SK-N-MC (cell line): ENCODE measurements at regions not wholly inside any gene's neighbourhood (a gene's known extent, or its start where the extent isn't known, plus 50 kb on each side); places are given as distances from the start of the nearest gene placed in this dataset.

Source experiments
- DNase-seq: peaks from one replicate; pipeline ENCODE4 v3.0.0-alpha.2; 2011; ENCODE audit warnings: low read depth, low spot score
- H3K27ac ChIP-seq: fragments of 200-600 bp; sonication (generic); 2 replicates; pipeline ENCODE4 v1.5.1; 2016; ENCODE audit warnings: mixed run types
- H3K36me3 ChIP-seq: fragments of 200-600 bp; sonication (generic); 2 replicates; pipeline ENCODE4 v1.6.1; 2017; ENCODE audit warnings: antibody characterized with exemption, low read length, mixed read lengths; ENCODE audit not compliant: insufficient read depth
- H3K4me3 ChIP-seq: fragments of 200-600 bp; sonication (generic); 2 replicates; pipeline ENCODE4 v1.5.1; 2016
- H3K9ac ChIP-seq: fragments of 200-600 bp; sonication (generic); 2 replicates; pipeline ENCODE4 v1.8.0; 2017; ENCODE audit warnings: mixed run types, mixed read lengths; ENCODE audit not compliant: insufficient read length
- H3K9me3 ChIP-seq: fragments of 200-600 bp; sonication (generic); 2 replicates; pipeline ENCODE4 v1.6.1; 2017; ENCODE audit warnings: low read depth, mild to moderate bottlenecking, antibody characterized with exemption, low read length, moderate library complexity, mixed read lengths
- EZH2 ChIP-seq: fragments of 200-600 bp; sonication (generic); IDR thresholded peaks from one replicate; pipeline ENCODE4 v1.6.1; 2017; ENCODE audit warnings: antibody characterized with exemption
- FOXP2 ChIP-seq: optimal IDR thresholded peaks from 2 replicates; pipeline ENCODE3; 2011; ENCODE audit warnings: mild to moderate bottlenecking, moderate library complexity; ENCODE audit not compliant: insufficient read depth; ENCODE audit errors: extremely low read length, control extremely low read depth
- POLR2AphosphoS5 ChIP-seq: IDR thresholded peaks from 2 replicates; pipeline ENCODE4 v1.6.1; 2012; ENCODE audit warnings: mild to moderate bottlenecking, low read depth, low read length, borderline replicate concordance

DNA sequence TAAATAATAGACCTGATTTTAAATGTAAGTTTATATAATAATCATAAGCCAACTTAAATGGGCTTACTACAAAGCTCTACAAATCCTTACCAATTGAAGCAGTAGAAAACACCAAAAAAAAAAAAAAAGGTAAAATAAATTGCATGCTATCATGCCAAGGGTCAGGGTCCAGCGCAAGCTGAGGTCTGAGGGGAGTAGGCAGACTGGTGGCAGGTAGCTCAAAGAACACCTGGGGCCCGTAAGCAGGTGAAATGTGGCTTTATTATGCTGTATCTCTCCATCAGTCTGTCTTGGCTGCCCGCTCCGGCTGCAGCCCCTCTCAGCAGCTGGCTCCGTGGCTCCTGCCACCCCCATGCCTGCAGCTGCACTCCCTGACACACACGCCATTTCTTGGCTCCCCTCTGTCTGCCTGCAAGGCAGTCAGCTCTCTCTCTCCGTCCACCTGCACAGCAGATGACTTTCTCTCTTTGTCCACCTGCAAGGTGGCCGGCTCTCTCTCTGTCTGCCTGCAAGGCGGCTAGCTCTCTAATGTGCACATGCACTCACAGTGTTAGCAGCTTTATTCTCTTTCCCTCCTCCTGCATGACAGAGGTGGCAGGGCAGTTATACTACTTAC is 209.4 kb upstream of the UGT8 start:
- Histone ChIP-seq H3K4me3 (no peak overlapping the region), H3K9me3 (no peaks in the 10 kb centered on the region), H3K9ac (no peak overlapping the region), H3K36me3 (no peaks in the 10 kb centered on the region), H3K27ac (no peak overlapping the region)
- no peak for DNase-seq
- no peak for TF ChIP-seq FOXP2
- no peak for TF ChIP-seq POLR2AphosphoS5
- TF ChIP-seq EZH2, result no peak

DNA sequence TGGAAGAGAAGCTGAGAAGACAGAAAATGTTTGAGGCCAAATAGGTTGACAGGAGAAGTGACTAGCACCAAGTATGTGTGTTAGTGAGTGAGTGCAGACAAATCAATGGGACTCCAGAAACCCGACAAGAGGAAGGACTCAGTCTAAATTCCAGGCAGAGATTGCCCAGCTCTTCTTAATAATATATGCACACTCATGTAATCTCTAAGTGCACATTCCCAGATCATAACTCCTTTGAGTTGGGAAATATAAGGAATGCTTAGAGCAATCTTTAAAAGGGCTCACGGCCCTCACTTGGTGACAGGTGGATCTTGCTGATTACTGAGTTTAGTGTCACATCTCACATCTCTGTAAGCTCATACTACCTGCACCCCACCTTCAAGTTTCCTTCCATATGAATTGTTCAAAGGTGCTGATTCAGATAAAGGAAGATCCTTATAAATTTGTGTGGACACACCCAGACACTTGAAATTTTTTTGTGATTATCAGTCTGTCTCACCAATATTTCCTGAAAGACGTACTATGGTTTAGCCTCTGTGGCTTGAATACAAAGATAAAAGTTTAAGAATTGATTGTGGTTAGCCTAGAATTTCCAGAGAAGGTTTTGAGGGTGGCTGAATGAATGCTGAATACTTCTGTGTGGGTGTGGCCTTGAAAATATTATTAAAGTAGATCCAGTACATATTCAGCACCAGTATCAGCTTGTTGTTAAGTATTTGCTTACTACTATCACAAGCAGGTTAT is 205.1 kb upstream of the UGT8 start:
- no peak overlapping the region for H3K27ac ChIP-seq
- H3K36me3 ChIP-seq, result no peaks in the 10 kb centered on the region
- H3K4me3 ChIP-seq, result no peak overlapping the region
- no peaks in the 10 kb centered on the region for H3K9me3 ChIP-seq
- no peak for DNase-seq
- no peak overlapping the region for H3K9ac ChIP-seq
- no peak for TF ChIP-seq EZH2
- no peak for TF ChIP-seq POLR2AphosphoS5
- no peak for TF ChIP-seq FOXP2

DNA sequence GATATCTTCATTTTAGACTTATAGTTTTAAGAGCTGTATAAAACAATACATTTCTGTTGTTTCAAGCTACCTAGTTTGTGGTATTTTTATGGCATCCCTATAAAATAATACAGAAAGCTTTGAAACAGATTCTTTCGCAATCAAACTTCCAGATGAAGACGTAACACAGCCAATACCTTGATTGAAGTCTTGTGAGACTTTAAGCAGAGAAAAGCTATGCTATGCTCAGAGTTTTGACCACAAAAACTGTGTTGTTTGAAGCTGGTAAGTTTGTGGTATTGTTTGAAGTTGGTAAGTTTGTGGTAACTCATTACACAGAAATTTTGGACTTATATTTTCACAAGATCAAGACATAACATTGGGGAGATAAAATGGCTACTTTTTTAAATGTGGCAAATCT is 201.8 kb upstream of the UGT8 start:
- no peak for DNase-seq
- Histone ChIP-seq H3K36me3 (no peaks in the 10 kb centered on the region), H3K9me3 (no peaks in the 10 kb centered on the region), H3K9ac (no peak overlapping the region), H3K4me3 (no peak overlapping the region), H3K27ac (no peak overlapping the region)
- TF ChIP-seq POLR2AphosphoS5 (no peak), FOXP2 (no peak), EZH2 (no peak)

DNA sequence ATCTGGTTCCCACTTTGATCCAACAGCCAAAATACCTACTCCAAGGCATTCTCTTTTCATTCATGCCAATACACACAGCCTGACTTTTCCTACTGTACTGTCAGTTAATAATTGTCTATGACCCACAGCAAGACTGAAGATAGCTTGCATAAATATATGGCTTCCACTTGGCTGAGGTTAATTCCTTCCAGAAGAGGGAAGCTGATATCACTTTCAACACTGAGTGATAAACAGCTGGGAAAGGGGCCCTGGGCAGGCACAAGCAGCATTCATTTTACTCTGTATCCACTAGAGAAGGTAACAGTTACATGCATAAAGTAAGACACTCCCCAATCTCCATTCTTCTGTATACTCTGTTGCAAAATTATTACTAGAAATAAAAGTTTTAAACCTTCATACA is 200.2 kb upstream of the UGT8 start:
- TF ChIP-seq FOXP2, result no peak
- TF ChIP-seq POLR2AphosphoS5, result no peak
- no peak for TF ChIP-seq EZH2
- H3K27ac ChIP-seq, result no peak overlapping the region
- H3K4me3 ChIP-seq, result no peak overlapping the region
- H3K9me3 ChIP-seq, result no peaks in the 10 kb centered on the region
- DNase-seq, result no peak
- H3K36me3 ChIP-seq, result no peaks in the 10 kb centered on the region
- H3K9ac ChIP-seq, result no peak overlapping the region

DNA sequence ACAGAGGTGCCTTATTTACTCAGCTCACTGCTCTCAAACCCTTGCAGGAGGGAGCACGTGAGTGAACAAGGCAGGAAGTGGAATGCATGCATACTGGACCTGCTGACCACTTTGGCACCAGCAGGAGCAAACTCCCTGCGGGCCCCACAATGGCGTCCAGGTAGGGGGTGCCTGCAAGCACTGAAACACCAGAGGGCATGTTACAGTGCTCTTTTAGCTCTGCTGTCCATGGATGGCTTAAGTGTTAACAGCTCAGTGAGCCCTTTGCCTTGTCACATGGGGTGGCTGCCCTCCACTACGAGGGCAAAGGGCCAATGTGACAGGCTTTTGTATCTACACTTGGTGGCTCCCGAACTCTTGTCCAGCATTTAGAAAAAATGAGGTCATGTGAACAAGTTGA is 199.5 kb upstream of the UGT8 start:
- H3K36me3 ChIP-seq, result no peaks in the 10 kb centered on the region
- no peak overlapping the region for H3K27ac ChIP-seq
- TF ChIP-seq FOXP2, result no peak
- TF ChIP-seq POLR2AphosphoS5, result no peak
- no peak for TF ChIP-seq EZH2
- no peak for DNase-seq
- no peaks in the 10 kb centered on the region for H3K9me3 ChIP-seq
- no peak overlapping the region for H3K9ac ChIP-seq
- no peak overlapping the region for H3K4me3 ChIP-seq

DNA sequence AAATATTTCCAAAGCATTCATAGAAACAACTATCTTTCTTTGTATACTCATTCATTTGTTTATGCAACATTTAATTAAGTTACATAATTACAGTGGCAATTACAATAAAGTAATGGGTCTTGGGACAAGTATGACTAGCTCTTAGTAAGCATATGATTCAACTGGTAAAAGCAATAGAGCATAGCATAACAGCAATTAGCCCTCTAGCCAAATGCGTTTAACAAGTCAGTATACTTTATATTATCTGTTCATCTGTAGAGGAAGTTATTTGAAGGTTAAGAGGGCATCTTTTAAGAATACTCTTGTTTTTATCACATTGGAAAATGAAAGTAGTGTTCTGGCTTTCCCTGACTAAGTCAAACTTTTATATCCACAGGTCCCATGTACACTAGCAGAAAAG is 198.1 kb upstream of the UGT8 start:
- Histone ChIP-seq H3K27ac (no peak overlapping the region), H3K4me3 (no peak overlapping the region), H3K9me3 (no peaks in the 10 kb centered on the region), H3K9ac (no peak overlapping the region), H3K36me3 (no peaks in the 10 kb centered on the region)
- TF ChIP-seq EZH2 (no peak), FOXP2 (no peak), POLR2AphosphoS5 (no peak; the same call in 1 of the 2 replicates)
- no peak for DNase-seq

DNA sequence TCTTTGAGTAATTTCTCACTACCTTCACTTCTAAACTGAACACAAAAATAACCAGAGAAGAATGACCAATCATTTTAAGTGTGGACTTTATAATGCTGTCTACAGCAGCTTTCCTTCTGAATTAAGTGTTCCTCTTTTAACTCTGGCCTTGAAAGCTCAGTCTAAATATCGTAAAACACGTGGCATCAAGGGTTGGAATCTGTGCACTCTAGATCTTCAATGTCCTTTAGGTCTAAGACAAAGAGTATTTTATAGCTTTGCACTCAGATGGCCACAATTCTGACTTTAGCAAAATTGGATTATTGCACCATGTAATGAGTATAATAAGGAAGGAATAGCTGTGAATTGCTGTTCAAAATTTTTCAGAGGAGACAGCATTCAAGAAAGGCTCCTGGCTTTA is 197.1 kb upstream of the UGT8 start:
- TF ChIP-seq POLR2AphosphoS5, result no peak
- TF ChIP-seq EZH2, result no peak
- no peak for TF ChIP-seq FOXP2
- no peak overlapping the region for H3K27ac ChIP-seq
- no peaks in the 10 kb centered on the region for H3K36me3 ChIP-seq
- DNase-seq, result no peak
- no peaks in the 10 kb centered on the region for H3K9me3 ChIP-seq
- no peak overlapping the region for H3K9ac ChIP-seq
- H3K4me3 ChIP-seq, result no peak overlapping the region

DNA sequence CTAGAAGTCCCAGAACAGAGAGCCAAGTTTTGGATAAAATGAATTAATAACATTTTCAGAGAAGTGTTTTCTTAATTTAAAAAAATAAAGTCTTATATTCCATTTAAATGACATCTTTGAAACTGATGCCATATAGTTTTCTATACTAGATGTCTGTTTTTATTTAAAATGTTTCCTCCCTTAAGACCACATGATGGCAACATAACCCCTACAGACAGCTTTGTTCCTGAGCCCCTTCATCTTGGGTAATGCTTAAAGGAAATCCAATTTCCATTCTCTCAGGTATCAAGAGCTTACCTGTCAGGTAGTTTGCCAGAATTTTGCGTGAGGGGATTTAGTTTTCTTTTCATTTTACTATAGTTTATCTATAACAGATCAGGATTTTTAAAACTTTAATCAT is 181.4 kb upstream of the UGT8 start:
- no peak overlapping the region for H3K4me3 ChIP-seq
- no peaks in the 10 kb centered on the region for H3K36me3 ChIP-seq
- TF ChIP-seq EZH2, result no peak
- 0 out of 2 replicates have a peak, but pooled peaks cover 3% of the 10 kb centered on the region for H3K9me3 ChIP-seq
- no peak overlapping the region for H3K27ac ChIP-seq
- no peak for DNase-seq
- no peak overlapping the region for H3K9ac ChIP-seq

DNA sequence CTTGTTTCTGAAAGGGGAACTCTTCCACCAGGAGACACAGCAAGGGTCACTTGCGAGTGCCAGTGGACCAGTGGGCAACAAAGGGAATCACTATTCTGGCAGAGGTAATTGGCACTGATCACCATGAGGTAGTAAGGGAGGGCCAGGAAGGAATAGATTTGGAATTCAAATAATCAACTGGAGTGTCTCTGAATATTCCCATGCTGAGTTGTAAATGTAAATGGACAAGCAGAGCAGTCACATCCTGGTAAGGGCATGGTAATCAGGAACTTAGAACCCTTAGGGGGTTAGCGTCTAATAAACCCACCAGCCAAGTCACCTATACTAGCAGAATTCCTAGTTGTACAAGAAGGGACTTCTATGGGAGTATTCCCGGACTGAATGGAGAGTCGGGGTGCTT is 178.5 kb upstream of the UGT8 start:
- no peak overlapping the region for H3K27ac ChIP-seq
- no peaks in the 10 kb centered on the region for H3K9me3 ChIP-seq
- no peak for TF ChIP-seq POLR2AphosphoS5
- no peak for TF ChIP-seq EZH2
- TF ChIP-seq FOXP2, result no peak
- DNase-seq, result no peak
- no peak overlapping the region for H3K4me3 ChIP-seq
- H3K36me3 ChIP-seq, result no peaks in the 10 kb centered on the region
- H3K9ac ChIP-seq, result no peak overlapping the region
